B cell (primary cell): ENCODE measurements at regions not wholly inside any gene's neighbourhood (a gene's known extent, or its start where the extent isn't known, plus 50 kb on each side); places are given as distances from the start of the nearest gene placed in this dataset.

Experiments
- EZH2 ChIP-seq: IDR thresholded peaks from 2 replicates; pipeline ENCODE4 v1.6.1; 2012; ENCODE audit warnings: borderline replicate concordance, low read depth, mild to moderate bottlenecking, moderate library complexity, low read length; ENCODE audit not compliant: insufficient read depth, poor library complexity, severe bottlenecking
- TF ChIP-seq, protein P1 (sequence below): fragments of 200-600 bp; IDR thresholded peaks from one replicate; pipeline ENCODE4 v1.8.0; 2022; ENCODE audit warnings: antibody characterized with exemption, mild to moderate bottlenecking

- TF ChIP-seq, protein P1, sequence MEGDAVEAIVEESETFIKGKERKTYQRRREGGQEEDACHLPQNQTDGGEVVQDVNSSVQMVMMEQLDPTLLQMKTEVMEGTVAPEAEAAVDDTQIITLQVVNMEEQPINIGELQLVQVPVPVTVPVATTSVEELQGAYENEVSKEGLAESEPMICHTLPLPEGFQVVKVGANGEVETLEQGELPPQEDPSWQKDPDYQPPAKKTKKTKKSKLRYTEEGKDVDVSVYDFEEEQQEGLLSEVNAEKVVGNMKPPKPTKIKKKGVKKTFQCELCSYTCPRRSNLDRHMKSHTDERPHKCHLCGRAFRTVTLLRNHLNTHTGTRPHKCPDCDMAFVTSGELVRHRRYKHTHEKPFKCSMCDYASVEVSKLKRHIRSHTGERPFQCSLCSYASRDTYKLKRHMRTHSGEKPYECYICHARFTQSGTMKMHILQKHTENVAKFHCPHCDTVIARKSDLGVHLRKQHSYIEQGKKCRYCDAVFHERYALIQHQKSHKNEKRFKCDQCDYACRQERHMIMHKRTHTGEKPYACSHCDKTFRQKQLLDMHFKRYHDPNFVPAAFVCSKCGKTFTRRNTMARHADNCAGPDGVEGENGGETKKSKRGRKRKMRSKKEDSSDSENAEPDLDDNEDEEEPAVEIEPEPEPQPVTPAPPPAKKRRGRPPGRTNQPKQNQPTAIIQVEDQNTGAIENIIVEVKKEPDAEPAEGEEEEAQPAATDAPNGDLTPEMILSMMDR = no peak
- no peak for TF ChIP-seq EZH2
Observed at GRCh38 chr6:121499666-121500065, 64.2 kb downstream of the GJA1 start.
